GM21529 (cell line): ENCODE measurements at regions not wholly inside any gene's neighbourhood (a gene's known extent, or its start where the extent isn't known, plus 50 kb on each side); places are given as distances from the start of the nearest gene placed in this dataset.
"Not testable (repeated sequence)": the region's sequence is repeated elsewhere in the genome, so short reads cannot be mapped to it uniquely, and the experiment has no call there.

Experiments
- ATAC-seq: cut with Tn5 transposase; IDR thresholded peaks from one replicate; pipeline ENCODE4 v1.9.1; 2021; ENCODE audit not compliant: unreplicated experiment

DNA sequence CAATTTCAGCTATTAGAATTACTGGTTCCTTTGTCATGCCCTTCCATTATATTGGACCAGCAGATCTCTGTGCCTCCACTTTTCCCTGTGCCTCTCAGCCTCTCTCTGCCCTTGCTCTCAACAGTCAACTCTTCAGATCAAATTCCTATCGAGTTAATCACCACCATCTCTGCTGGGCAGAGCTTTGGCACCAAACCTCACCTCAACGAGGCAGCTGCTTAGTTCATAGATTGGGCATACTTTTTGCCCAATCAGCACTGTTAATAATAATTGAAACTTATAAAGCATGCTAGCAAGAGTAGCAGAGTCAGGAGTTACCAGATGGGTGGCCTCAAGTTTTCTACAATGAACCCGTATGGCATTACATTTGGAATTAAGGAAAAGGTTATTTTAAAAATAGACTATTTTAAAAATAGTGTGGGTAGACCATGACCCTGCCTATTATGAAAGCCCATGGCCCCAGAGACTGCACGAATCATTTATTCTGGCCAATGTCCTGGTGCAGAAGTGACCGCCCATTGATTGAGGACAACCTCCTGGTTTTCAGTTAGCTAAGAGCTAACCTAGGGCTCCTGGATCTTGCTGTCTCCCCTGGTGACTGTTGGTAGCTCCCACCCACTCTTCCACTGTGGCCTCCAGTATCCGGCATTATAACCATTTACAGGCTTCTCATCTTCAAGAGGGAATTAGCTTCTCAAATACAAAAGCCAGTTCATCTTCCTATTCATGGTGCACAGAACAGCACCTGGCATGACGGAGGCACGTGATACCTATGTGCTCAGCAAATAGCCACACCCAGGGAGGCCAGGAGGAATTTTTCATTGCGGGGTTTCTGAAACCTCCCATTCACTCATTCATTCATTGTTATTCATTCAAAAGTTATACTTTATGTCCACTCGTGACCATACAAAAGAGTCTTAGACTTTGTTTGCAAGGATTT, 265.4 kb downstream of the INHBA start:
- ATAC-seq = no peak

DNA sequence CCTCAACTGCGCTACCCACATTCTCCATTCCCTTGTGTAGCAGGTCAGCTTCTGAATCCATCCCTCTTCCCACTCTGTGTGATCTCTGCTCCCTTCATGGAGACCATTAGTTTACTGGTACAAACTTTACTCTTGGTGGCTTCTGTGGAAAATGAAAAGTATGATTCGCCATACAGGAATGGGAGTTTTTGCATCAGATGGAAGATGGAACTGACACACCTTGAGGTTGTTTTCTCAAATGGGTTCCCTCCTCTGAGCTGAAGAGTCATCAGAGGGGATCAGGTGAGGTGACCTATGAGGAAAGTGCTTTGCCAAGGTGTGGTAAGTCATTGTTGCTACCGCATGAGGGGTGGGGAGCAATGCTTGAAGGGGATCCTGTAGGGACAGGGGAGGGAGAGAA, 266.8 kb downstream of the INHBA start:
- no peak for ATAC-seq

DNA sequence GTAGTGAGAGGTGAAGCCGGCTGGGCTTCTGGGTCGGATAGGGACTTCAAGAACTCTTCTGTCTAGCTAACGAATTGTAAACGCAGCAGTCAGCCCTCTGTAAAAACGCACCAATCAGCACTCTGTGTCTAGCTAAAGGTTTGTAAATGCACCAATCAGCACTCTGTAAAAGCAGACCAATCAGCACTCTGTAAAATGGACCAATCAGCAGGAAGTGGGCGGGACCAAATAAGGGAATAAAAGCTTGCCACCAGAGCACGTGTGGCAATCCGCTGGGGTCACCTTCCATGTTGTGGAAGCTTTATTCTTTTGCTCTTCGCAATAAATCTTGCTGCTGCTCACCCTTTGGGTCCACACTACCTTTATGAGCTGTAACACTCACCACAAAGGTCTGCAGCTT, 267.9 kb downstream of the INHBA start:
- not testable (repeated sequence) for ATAC-seq

DNA sequence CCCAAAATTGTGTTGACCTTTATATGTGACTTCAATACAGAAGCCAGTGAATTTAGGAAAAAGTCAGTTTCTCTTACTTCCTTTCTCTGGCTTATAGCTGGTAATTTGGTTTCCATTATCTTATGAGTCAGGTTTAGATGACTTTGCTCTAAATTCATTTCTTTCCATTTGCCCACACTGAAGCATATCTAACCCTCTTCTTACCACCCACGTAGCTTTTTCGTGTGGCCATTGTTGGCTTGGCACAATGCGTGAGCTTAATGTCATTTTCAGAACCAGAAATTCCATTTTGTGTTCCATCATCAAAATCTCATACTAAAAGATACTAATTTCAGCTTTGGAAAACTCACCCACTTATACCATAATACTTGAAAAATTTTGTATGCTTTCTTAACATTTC, 271.2 kb downstream of the INHBA start:
- ATAC-seq = no peak

DNA sequence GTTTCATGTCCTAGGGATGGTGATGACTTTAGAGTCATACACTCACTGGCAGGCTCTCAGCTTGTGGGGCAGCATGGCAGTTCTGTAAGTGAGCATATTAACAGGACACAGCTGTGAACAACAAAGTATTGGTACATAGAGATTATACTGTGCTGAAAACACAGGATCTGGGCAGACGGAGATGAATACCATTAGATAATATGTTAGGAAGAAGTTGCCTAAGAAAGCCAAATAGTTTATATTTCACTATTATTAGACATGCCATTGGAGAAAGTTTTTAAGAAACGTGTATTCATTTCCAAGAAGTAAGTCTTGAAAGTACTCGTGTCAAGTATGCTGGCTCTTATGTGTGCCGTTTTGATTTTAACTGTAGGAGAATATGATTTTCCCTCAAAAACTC, 274.5 kb downstream of the INHBA start:
- ATAC-seq = no peak

DNA sequence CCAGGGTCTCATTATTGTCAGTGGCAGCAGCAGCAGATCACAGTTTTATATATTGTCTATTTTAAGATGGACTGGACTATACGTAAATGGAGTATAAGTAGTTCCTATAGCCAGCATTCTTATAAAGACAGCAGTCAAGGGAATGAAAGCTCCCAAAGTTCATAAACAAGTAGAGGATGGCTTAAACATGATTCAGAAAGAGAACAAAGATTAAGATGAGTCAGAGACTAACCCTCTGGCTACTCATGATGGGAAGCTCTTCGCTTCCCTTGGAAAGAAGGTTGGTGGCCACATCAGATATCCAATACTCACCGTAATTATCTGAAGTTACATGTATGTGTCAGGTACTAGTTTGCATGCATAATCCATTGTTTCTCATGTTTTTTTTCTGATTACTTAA, 277.0 kb downstream of the INHBA start:
- no peak for ATAC-seq

DNA sequence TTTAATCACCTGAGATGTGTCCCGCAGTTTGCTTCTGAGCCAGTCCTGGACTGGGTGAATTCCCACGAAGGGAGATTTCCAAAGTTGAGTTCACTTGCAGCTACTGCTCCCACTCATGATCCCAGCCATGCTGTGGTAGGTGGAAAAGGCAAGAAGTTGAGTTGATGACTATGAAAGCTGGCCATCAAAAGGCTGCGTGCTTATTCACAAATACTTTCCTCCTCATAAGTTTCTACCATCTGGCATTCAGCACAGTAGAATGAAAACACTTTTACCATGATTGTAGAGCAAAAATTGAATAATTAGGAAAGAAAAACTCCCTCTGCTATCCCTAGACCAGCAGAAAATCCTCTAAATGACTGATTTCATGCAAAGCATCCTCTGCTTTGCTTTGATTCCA, 281.8 kb downstream of the INHBA start:
- no peak for ATAC-seq

DNA sequence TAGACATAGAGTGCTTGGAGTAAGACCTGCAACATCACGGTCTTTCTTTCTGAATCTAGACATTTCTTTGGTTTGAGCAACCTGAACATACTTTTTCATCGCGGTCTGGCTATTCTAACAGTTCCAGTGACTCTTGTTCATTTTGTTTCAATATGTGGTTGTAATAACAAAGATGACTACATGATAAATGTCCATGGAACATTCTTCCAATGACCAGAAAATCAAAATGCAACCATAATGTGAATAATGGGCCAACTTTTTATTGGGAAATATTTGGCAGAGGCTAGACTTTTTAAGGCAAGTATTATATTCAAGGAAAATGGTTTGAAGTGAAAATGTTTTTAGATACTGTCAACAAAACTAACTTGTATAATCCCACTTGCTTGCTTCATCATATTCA, 282.5 kb downstream of the INHBA start:
- ATAC-seq = no peak

DNA sequence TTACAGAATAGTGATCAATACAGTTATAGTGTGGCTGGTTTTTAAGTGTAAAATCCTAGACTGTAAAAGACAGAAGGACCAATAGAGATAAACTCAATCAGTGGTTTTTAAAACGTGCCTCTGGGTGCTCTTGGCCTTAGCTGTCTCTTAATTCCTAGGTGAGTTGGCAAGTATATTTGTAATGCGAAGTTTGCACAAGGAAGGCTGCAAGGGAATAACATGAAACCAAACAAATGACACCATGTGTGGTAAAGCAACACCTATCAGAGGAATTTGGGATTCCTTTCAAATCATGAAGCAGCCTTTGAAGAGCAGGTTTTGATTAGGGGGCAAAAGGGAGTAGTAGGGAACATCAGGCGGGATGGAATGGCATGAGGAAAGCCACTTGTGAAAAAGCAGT, 284.6 kb downstream of the INHBA start:
- ATAC-seq = no peak

DNA sequence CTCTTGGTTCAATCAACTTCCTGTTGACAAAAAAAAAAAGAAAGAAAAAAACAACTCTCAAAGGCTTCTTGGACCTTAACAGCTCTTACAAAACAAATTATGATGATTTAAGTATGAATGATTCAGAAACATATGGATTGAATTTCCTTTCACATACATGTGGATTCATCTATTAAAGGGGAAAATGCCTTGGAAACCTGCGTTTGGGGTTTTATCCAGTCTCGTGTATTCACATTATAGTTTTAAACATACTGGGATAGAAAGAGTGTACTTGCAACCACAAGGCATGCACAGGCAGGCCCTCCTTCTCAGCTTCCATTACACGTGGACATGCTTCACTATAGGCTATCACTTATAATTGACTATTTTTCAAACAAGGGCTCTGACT, 286.7 kb downstream of the INHBA start:
- no peak for ATAC-seq

DNA sequence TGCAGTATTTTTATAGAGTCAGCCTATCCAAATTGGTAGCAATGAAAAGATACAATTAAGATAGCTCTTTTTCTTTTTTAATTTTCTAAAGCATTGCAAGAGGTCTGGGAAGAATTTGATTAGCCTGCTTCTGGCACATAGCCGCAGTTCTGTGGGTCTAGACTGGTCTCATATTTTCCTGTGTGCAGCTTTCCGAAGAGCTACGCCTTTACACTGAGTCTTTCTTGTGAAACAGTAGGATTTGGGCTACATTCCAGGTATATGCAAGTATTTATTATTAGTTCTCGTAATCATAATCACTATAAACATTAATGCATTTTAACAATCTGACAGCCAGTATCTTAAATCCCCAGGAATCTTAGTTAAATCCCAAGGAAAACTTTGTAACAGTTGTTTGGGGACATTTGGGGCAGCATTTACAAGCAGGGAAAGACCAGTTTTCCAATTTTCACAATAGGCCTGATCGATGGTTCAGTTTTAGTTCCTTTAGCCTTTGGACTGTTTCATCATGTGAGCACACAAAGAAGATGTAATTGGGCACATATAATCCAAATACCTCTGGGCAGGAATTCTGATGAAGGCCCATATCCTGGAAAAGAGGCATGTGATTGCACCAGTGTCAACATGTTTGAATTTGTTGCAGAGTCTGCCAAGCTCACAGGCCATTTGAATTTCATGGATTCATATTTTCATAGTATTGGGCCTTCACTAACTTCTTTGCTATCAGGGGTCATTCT, 287.3 kb downstream of the INHBA start:
- ATAC-seq = no peak

DNA sequence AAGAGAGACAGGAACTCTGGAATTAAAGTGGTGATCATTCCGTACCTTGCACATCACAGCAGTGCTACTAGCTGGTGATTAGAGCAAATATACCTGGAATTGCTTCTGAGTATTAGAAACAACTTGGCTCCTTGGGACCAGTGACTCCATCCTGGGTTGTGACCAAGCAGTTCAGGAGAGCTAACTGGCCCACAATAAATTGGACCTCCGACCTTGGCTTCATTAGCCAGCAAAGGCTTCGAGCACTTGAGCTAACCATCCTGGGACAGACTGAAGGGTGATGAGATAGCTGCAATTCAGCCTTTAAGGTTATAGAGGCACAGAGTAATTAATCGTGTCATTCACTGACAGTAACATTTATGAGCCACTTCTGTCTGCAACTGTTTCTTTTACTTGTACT, 287.8 kb downstream of the INHBA start:
- ATAC-seq = no peak

DNA sequence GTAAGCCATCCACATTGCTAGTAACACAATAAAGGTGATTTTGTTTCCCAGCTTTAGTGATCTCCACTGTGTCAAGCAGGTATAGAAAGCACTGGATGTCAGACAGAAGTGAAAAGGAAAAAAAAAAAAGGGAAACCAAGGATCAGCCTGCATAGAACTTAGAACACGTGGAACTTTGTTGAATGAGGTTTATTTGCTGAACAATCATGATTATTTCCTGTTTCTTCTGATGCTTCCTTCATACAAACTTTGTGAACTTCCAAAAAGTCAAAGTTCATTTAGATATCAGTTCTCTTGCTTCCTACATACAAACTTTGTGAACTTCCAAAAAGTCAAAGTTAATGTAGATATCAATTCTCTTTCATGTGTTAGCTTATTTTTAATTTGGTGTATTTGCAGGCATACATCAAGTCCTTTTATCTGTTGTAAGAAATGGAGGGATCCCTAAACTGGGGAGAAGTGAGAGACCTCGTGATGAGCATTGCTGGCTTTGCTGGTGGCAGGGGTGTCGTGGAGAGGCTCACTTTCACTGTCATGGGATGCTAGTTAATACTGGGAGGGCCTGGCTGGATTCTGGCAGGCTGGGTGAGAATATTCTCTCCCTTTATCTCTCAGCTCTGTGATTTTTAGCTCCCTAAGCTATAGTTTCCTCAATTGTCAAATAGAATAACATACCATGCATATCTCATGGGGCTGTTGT, 298.4 kb downstream of the INHBA start:
- no peak for ATAC-seq

DNA sequence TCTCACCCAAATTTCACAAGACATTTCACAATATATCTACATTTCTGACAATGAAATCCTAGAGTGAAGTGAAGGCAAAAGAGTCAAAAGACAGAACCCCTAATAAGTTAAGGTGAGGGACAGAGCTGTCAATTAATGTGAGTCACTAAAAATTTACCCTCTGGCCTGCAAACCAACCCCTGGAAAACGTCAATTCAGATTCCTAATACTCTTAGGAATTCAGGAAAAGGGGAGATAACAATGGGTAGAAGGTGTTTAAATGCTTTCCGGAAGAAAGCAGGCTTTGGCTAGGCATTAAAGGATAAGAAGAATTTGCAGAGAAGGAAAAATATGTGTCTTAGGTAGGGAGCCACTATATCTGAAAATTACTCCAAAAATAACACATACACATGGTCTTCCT, 299.6 kb downstream of the INHBA start:
- ATAC-seq = no peak

DNA sequence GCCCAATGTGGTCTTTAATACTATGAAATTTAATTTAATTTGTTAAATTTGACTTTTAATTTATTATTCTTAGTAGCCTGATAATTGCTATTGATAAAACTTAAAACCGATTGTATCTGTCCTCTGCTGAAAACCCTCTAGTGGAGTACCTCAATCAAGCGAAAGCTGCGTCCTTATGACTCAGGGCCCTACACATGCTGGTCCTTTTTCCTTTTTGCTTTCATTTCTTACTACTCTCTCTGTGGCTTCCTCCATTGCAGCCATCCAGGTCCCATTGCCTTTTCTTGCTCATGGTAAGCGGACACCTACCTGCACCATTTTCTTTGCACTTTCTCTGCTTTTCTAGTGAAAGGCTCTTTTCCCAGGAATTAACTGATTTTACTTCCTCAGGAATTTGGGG, 301.1 kb downstream of the INHBA start:
- ATAC-seq = no peak

DNA sequence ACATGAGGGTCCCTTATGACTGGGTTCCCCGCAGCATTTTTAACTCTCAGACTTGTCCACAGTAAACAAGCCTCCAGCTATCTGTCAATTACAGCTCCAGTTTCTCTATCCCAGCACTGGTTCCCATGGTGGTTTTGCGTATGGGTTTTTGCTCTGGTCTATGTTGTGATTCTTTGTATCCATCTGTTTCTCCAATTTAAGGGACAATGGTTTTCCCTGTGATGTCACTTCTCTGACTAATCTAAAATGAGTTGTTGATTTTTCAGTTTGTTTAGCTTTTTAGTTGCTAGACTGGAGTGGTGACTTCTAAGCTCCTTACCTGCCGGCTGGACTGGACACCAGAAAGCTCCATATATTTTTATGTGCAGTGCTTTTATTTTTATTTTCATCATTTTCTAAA, 303.7 kb downstream of the INHBA start:
- ATAC-seq = no peak

DNA sequence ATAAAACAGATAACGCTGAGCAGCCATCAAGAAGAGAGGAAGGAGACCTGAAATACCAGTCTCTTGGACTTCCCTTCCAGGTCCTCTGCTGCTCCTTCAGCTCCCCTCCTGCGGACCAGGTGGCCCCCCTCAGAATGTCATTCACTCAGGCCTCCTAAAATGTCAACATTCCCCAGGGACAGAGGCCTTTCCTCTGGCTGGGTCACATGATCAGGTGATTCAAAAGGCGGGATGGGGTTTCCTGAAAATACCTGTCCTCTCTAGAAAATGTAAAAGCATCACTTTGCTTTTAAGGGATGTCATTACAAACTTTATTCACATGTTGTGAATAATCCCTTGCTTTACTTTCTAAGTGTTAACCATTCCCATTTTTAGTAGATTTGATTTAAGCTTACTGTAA, 311.1 kb downstream of the INHBA start:
- no peak for ATAC-seq

DNA sequence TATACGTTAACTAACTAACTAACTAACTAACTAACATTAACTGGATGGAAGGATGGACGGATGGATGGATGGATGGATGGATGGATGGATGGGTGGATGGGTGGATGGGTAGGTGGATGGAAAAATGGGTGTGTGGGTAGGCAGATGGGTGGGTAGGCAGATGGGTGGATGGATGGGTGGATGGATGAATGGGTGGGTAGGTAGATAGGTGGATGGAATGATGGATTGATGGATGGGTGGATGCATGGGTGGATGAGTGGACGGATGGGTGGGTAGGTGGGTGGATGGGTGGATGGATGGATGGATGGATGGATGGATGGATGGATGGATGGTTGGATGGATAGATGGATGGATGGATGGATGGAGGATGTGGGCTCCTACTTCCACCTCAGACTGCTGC, 314.0 kb downstream of the INHBA start:
- ATAC-seq = not testable (repeated sequence)

DNA sequence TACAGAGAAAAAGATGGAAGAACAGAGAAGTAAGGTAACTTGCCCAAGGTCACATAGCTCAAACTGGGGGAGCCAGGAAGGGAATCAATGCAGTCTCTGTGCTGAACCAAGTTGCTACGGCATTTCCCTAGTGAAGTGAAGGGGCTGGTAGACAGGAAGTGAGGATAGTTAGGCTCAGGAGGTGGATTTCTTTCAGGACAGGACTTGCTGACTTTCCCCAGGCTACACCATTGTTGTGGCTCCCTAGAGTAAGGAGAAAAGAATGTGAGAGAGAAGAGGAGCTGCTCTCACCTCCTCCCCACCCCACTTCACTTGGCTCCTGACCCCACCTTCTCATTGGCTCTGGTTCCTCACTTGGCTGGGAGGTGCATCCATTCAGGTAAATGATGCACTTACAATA, 316.9 kb downstream of the INHBA start:
- no peak for ATAC-seq

DNA sequence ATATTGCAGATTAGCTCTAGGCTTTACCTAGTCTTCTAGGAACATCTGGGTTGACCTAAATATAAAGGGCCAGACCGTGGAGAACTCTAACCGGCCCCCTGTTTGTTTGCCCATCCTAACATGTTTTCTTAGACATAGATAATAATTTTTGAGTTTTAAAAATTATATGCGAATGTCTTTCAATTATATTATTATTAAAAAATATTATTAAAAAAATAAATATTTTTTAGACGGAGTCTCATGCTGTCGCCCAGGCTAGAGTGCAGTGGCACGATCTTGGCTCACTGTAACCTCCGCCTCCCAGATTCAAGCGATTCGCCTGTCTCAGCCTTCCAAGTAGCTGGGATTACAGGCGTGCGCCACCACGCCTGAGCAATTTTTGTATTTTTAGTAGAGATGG, 318.5 kb downstream of the INHBA start:
- ATAC-seq = no peak

DNA sequence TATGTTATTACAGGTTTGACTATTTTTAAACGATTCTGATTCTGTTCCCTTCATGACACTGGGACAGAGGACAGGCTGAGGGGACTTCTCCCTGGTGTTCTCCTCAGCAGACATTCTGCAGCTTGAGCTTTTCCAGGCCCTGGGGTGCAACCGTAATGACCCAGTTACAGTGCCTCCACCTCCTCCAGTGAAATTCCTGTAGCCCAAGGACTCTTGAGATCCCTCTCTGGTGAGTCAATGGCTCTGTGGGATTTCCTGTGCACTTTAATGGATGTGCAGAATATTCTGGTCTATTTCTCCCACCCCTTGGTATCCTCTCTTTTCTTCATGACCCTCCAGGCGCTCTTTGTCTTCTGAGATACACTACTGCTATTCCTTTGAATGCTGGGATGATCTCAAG, 319.3 kb downstream of the INHBA start:
- no peak for ATAC-seq

DNA sequence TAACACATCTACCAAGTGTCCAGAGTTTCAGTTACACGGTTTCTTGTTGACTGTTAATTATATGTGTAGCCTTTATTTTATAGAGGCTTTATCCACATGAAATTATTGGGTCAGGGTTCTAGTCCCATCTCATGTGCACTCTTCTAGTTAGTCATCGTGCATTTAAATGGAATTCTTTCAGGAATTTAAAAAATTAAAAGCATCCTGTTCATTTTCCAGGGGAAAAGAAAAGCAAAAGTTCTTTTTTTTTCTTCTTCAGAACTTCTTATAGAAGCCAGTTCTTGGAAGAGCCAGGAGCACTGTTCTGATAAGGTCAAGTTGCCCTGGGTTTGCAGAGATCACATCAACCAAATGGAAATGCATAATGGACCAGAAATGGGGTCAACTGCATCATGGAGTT, 324.7 kb downstream of the INHBA start:
- no peak for ATAC-seq
